ENCODE measurements at regions not wholly inside any gene's neighbourhood (a gene's known extent, or its start where the extent isn't known, plus 50 kb on each side); places are given as distances from the start of the nearest gene placed in this dataset.

DNA sequence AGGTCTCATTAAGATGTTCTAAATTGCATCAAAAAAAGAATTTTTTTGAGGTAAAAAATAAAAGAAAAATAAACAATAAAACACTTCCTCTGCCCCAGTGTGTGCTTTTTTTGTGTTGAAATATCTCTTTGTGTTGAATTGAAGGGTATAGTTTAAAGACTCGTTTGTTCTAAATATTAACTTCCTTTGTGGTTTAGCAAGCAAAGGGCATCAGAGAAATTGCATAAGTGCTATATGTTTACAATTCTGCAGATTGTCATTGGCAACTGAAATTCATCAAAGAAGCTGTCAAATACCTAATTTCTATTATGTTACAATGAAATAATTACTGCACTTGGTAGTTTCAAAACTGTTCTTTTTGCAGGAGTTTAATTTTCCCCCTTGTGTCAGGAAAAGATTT lies 260.5 kb downstream of the DKK2 start:
- TF ChIP-seq, protein P1, sequence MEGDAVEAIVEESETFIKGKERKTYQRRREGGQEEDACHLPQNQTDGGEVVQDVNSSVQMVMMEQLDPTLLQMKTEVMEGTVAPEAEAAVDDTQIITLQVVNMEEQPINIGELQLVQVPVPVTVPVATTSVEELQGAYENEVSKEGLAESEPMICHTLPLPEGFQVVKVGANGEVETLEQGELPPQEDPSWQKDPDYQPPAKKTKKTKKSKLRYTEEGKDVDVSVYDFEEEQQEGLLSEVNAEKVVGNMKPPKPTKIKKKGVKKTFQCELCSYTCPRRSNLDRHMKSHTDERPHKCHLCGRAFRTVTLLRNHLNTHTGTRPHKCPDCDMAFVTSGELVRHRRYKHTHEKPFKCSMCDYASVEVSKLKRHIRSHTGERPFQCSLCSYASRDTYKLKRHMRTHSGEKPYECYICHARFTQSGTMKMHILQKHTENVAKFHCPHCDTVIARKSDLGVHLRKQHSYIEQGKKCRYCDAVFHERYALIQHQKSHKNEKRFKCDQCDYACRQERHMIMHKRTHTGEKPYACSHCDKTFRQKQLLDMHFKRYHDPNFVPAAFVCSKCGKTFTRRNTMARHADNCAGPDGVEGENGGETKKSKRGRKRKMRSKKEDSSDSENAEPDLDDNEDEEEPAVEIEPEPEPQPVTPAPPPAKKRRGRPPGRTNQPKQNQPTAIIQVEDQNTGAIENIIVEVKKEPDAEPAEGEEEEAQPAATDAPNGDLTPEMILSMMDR (conservative IDR thresholded peaks at IDR 0.05; ENCODE audit: low read depth in 2 of 2), result no peak
- TF ChIP-seq CREB1 (CRISPR knock-in tag; IDR thresholded peaks at IDR 0.05; ENCODE audit: low read depth), result no peak

Data from GM23338 (cell line).